Left renal pelvis (tissue), 4 donors: ENCODE measurements at regions not wholly inside any gene's neighbourhood (a gene's known extent, or its start where the extent isn't known, plus 50 kb on each side); places are given as distances from the start of the nearest gene placed in this dataset.

Source experiments
- DNase-seq, 4 donors: peaks; one replicate each; pipeline ENCODE4 v3.0.0-alpha.2; 2013; ENCODE audit warnings: low read depth in 4 of 4, low spot score in 3 of 4

- DNase-seq = no peak
Measured at GRCh38 chr20:41811456-41811855, 193.3 kb upstream of the CHD6 start.

DNA sequence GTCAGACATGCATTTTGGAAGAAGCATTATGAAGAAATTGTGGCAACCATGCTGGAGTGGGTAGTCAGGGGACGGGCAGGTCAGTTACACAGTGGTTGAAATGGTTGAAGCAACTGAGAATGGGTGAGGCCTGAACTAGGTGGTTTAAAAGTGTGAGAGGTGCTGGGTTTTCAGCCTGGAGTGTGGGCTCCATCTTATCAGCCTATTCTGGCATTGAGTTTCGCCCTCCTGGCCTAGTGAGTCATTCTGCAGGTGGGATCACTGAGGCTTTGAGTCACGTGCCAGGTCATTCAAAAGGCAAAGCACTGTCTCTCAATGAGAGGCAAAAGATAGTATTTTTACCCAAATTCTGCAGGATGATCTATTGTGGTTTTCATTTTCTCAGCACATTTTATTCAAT lies 181.9 kb upstream of the CHD6 start:
- no peak for DNase-seq

DNA sequence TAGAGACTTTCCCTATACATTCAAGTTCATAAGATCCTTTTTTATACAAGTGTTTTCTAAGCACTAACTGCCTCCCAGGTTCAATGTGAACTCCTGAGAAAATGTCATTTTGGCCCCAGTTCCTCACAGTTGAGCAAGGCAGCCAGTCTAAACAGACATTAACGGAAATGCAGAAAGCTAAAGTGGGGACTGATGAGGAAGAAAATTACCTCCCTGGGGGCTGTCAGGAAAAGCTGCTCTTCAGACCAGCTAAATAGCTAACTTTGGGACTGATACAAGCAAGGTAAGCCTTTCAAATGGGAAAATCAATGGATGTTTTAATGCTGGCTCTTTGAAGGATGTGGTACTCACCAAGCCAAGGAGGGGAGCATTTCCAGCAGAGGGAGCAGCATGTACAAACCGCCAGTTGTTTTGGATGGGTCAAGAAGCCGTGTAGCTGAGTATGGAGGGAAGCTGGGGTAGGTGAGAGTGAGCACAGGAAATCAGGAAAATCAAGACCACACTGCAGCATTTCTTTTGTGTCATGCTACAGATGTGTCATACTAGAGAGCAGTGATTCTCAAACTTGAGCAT lies 180.8 kb upstream of the CHD6 start:
- no peak for DNase-seq

- DNase-seq = no peak
Measured at GRCh38 chr20:41786158-41786557, 168.0 kb upstream of the CHD6 start.

DNA sequence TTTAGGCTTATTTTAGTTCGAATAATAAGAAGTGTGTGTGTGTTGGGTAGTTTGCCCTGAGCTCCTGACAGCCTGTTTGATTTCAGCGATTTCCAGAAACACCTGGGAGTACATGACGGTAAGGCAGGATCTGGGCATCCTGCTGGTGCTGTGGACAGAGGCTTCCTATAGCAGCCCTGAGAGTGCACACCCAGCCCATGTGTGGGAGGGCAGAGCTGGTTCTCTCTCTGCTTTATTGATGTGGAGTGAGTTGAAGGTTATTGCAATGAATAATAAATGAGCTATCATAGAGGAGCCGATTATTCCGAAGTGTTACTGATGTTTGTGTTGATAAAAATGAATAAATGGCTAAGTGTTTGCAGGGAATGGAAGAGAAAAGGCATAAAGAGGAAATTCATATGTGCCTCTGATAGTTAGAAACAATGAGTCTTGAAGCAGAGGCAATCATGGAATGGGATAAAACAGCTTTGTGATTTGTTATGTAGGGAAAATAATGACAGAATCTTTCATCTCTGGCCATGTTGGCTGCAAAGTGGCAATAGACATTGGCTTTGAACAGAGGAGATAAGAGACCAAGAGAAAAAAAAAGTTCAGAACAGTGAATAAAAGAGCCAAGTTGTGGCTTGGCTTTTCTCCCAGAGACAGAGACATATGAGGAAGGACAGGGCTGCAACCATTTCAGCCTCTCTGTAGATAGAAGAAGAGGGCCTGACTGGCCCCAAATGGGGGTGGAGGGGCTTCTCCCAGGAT lies 166.2 kb upstream of the CHD6 start:
- DNase-seq = no peak

GRCh38 chr20:41783423-41784208 lies 165.4 kb upstream of the CHD6 start:
- DNase-seq = no peak

DNA sequence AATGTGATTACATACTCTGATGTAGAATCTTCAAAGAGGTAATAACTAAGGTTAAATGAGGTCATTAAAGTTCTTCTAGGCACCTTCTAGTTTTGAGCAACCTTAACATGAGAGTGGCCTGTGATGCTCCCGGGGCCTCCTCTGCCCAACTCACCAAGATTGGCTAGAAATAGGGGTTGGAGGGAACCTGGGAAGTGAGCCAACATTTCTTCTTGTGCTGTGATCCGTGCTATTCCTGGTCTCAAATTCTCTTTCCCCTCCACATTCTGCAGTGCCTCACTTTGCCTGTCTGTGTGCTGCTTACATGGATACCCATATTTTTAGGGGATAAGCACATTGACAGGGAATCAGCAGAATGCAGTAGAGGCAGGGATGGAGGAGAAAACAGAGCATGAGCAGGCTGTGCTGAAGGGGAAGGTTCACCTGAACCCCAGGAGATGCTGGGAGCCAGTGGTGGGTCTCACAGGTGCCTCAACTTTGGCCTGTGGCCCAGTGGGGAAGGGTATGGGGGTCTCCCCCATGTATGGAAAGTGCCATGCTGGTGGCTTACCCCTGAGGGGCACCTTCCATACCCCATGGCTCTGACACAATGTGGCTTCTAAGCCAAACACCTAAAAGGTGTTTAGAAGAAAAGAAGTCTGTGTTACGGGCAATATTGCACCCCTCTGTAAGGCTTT lies 164.7 kb upstream of the CHD6 start:
- no peak for DNase-seq

- DNase-seq = no peak
Measured at GRCh38 chr20:41782255-41782654, 164.1 kb upstream of the CHD6 start.

DNA sequence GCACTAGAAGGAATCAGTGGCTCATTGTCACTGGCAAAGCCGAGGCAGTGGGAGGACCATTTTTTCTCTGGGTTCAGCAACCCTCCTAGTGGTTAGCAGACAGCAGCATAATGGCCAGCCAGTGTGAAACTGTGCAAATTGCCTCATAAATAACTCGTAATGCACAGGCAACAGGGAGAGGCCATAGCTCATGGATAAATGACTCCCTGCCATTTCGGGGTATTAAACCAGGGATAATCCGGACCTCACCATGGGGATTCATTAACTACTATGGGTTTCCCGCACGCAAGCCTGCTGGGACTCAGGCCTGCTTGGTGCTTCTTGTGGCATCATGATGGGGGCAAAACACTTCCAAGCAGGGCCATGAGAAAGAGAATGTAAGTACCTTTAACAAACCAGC lies 158.2 kb upstream of the CHD6 start:
- DNase-seq = no peak

GRCh38 chr20:41774291-41774690 lies 156.1 kb upstream of the CHD6 start:
- DNase-seq = no peak

DNA sequence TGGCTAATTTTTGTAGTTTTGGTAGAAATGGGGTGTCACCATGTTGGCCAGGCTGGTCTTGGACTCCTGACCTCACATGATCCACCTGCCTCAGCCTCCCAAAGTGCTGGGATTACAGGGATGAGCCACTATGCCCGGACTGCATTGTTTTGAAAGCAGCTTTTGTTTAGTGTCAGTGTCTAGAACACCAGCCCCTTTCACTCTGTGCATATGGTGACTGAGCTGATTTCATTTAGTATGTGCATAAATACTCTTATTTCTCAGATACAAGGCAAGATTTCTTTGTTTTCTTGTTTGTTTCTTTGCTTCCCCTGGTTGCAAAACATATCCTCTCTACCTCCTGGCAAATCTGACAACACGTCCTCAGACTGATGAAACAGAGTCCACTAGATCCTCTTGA lies 152.8 kb upstream of the CHD6 start:
- no peak for DNase-seq

GRCh38 chr20:41770427-41770826 lies 152.2 kb upstream of the CHD6 start:
- no peak for DNase-seq

GRCh38 chr20:41769592-41770018 lies 151.4 kb upstream of the CHD6 start:
- DNase-seq = no peak

GRCh38 chr20:41750137-41750536 lies 132.0 kb upstream of the CHD6 start:
- no peak for DNase-seq

DNA sequence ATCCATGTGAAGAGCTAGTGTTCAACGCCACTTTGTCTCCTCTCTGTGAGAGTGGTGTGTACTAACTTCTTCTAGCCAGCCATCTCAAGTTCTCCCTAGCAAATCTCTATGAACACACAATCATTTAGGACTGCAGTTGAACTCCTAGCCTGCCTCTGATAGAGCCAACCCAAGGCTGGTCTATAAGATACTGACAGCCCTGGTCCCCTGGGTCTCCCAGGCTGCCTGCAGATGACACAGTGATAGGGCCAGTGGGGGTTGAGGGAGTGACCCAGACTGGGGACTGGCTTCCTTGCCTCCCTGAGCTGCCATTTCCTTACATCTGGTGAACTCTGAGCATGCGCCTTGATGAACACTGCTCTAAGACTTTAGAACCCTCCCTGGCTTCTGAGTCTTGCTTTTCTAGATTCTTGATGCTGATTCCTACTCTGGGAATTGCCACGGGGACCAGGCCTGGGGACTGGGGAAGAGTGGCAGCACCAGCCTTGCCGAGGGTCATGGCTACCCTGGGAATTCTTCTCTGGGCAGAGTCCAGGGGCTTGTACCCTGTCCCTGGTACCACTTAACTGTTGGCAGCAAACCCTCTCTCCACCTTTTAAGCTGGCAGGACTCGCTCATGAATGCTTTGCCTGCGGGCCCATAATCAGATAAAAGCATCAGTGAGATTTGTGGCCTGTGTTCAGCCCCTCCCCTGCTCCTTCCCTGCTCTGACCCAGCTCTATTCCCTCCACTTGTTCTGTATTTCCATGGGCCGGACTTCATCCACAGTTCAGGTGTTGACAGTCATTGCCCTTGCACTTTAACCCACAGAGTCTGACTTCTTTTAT lies 130.8 kb upstream of the CHD6 start:
- DNase-seq = no peak

- DNase-seq = no peak
Measured at GRCh38 chr20:41748051-41748450, 129.9 kb upstream of the CHD6 start.

- DNase-seq = no peak
Measured at GRCh38 chr20:41747226-41747625, 129.0 kb upstream of the CHD6 start.

GRCh38 chr20:41746635-41747034 lies 128.5 kb upstream of the CHD6 start:
- no peak for DNase-seq

DNA sequence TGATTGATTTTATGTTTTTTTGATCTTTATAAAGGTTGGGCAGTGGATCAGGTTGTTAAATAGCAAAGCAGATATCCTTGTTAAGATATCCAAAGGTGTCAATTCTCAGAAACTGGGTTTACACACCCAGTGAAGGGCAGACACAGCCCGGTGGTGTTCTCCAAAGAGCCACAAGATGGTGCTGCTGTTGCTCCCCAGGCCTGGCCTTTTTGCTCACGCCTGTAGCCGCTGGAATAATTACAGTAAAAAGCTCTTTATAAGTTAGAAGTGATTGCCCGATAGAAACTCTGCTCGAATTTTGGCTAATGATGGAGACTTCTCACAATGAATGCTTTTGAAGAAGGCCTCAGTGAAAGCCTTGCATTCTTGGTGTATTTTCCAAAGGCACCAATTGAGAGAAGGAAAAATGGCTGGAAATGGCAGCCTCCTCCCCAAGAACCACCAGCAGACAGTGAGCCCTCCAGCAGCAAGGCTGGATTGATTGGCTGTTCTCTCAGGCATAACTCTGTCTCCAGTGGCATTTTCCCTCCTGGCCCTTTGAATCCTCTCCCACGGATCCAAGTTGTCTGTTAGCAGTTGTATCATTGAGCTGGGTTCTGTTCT lies 120.5 kb upstream of the CHD6 start:
- peak in 2 of 4 donors; percentile 22 to 36 for DNase-seq

DNA sequence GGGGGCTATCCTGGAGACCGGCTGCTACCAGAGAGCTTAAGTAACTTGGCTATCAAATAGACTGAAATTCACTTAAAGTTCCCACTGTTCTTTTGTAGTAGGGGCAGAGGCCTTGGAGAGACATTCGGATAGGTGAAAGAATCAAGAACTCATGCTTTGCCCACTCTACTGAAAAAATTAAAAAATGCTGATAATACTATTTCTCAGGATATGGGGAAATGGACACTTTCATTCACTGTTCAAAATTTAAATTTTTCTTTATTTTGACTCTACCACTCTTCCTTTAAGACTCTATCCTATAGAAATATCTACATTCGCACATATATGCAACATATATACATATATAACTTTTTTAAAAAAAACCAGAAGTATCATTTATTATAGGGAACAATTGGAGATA lies 117.8 kb upstream of the CHD6 start:
- DNase-seq = no peak
